ENCODE measurements at regions not wholly inside any gene's neighbourhood (a gene's known extent, or its start where the extent isn't known, plus 50 kb on each side); places are given as distances from the start of the nearest gene placed in this dataset.

- TF ChIP-seq CTCF (IDR thresholded peaks at IDR 0.05) (no peak), POLR2A (IDR thresholded peaks at IDR 0.05) (no peak), EP300 (IDR thresholded peaks at IDR 0.05) (no peak)
These were observed 722.8 kb upstream of the RAB6C start for GRCh38 chr2:129256642-129257041.

Measured in ovary (tissue), 3 donors.